Ectodermal cell (in vitro differentiated cells): ENCODE measurements at regions not wholly inside any gene's neighbourhood (a gene's known extent, or its start where the extent isn't known, plus 50 kb on each side); places are given as distances from the start of the nearest gene placed in this dataset.
"Not testable (repeated sequence)": the region's sequence is repeated elsewhere in the genome, so short reads cannot be mapped to it uniquely, and the experiment has no call there.

ENCODE experiments used
- H3K27ac ChIP-seq: 2 replicates; pipeline ENCODE4 v1.7.0; 2013; ENCODE audit warnings: mild to moderate bottlenecking, low read depth, low read length; ENCODE audit not compliant: insufficient read depth, poor library complexity, severe bottlenecking
- H3K27me3 ChIP-seq: 2 replicates; pipeline ENCODE4 v1.7.0; 2013; ENCODE audit warnings: mild to moderate bottlenecking, low read length; ENCODE audit not compliant: insufficient read depth, control insufficient read depth, poor library complexity, severe bottlenecking
- H3K36me3 ChIP-seq: one replicate; pipeline ENCODE4 v1.7.0; 2013; ENCODE audit warnings: low read length; ENCODE audit not compliant: control insufficient read depth, insufficient read depth
- H3K4me1 ChIP-seq: one replicate; pipeline ENCODE4 v1.7.0; 2013; ENCODE audit warnings: low read length; ENCODE audit not compliant: control insufficient read depth, insufficient read depth
- H3K4me3 ChIP-seq: 2 replicates; pipeline ENCODE4 v1.7.0; 2013; ENCODE audit warnings: low read depth, low read length, control low read depth; ENCODE audit not compliant: insufficient read depth
- H3K9me3 ChIP-seq: 2 replicates; pipeline ENCODE4 v1.7.0; 2013; ENCODE audit warnings: mild to moderate bottlenecking, low read length, moderate library complexity; ENCODE audit not compliant: control insufficient read depth
- WGBS, 2 experiments: methylation state at CpG; one replicate each; pipeline ENCODE4 v1.1.7; 2013; ENCODE audit warnings: missing lambda C conversion rate in 2 of 2; 5-methylcytosine and 5-hydroxymethylcytosine counted together

GRCh38 chr2:242057379-242058040 is 188.0 kb downstream of the RTP5 start:
- peaks cover 24% of the 10 kb centered on the region for H3K27me3 ChIP-seq
- H3K4me1 ChIP-seq: no peaks in the 10 kb centered on the region
- WGBS, 2 experiments: 92 to 94% methylated on average over 19 of the region's 19 CpGs
- H3K36me3 ChIP-seq: no peaks in the 10 kb centered on the region
- H3K4me3 ChIP-seq: no peak overlapping the region
- no peaks in the 10 kb centered on the region for H3K9me3 ChIP-seq
- H3K27ac ChIP-seq: no peak overlapping the region

- H3K27me3 ChIP-seq: peaks cover 17% of the 10 kb centered on the region
- H3K36me3 ChIP-seq: no peaks in the 10 kb centered on the region
- 89 to 90% methylated on average over 11 of the region's 11 CpGs for WGBS, 2 experiments
- no peak overlapping the region for H3K27ac ChIP-seq
- H3K9me3 ChIP-seq: no peaks in the 10 kb centered on the region
- H3K4me1 ChIP-seq: no peaks in the 10 kb centered on the region
- no peak overlapping the region for H3K4me3 ChIP-seq
Measured at GRCh38 chr2:242058116-242058680, 188.7 kb downstream of the RTP5 start.

- Histone ChIP-seq H3K27ac (no peak overlapping the region), H3K36me3 (no peaks in the 10 kb centered on the region), H3K4me3 (no peak overlapping the region), H3K4me1 (no peaks in the 10 kb centered on the region), H3K27me3 (peaks cover 7% of the 10 kb centered on the region), H3K9me3 (no peaks in the 10 kb centered on the region)
- 95 to 96% methylated on average over 7 of the region's 7 CpGs for WGBS, 2 experiments
Measured at GRCh38 chr2:242059566-242059965, 190.0 kb downstream of the RTP5 start.

- no peaks in the 10 kb centered on the region for H3K4me1 ChIP-seq
- no peak overlapping the region for H3K4me3 ChIP-seq
- no peaks in the 10 kb centered on the region for H3K9me3 ChIP-seq
- no peaks in the 10 kb centered on the region for H3K36me3 ChIP-seq
- WGBS, 2 experiments: 86 to 91% methylated on average over 4 of the region's 4 CpGs
- no peak overlapping the region for H3K27ac ChIP-seq
- no peaks in the 10 kb centered on the region for H3K27me3 ChIP-seq
Measured at GRCh38 chr2:242060212-242060835, 190.8 kb downstream of the RTP5 start.

GRCh38 chr2:242061930-242062329 is 192.4 kb downstream of the RTP5 start:
- not testable (repeated sequence) for H3K36me3 ChIP-seq, H3K27ac ChIP-seq, H3K4me1 ChIP-seq, H3K27me3 ChIP-seq, H3K4me3 ChIP-seq, H3K9me3 ChIP-seq
- WGBS, 2 experiments: 92 to 93% methylated on average over 17 of the region's 17 CpGs

GRCh38 chr2:242063436-242063835 is 193.9 kb downstream of the RTP5 start:
- Histone ChIP-seq H3K4me1 (no peaks in the 10 kb centered on the region), H3K27me3 (no peaks in the 10 kb centered on the region), H3K4me3 (no peak overlapping the region), H3K9me3 (no peaks in the 10 kb centered on the region), H3K27ac (no peak overlapping the region), H3K36me3 (no peaks in the 10 kb centered on the region)
- 8 to 25% methylated on average over 2 of the region's 2 CpGs for WGBS, 2 experiments

- Histone ChIP-seq H3K4me1 (no peaks in the 10 kb centered on the region), H3K4me3 (no peak overlapping the region), H3K27me3 (no peaks in the 10 kb centered on the region), H3K36me3 (no peaks in the 10 kb centered on the region), H3K27ac (no peak overlapping the region), H3K9me3 (no peaks in the 10 kb centered on the region)
- 34 to 39% methylated on average over 7 of the region's 7 CpGs for WGBS, 2 experiments
Measured at GRCh38 chr2:242063850-242064249, 194.3 kb downstream of the RTP5 start.

- H3K4me1 ChIP-seq: no peaks in the 10 kb centered on the region
- no peaks in the 10 kb centered on the region for H3K9me3 ChIP-seq
- H3K36me3 ChIP-seq: no peaks in the 10 kb centered on the region
- H3K4me3 ChIP-seq: no peak overlapping the region
- WGBS, 2 experiments: 86 to 89% methylated on average over 19 of the region's 19 CpGs
- no peaks in the 10 kb centered on the region for H3K27me3 ChIP-seq
- no peak overlapping the region for H3K27ac ChIP-seq
Measured at GRCh38 chr2:242064364-242065250, 195.1 kb downstream of the RTP5 start.

GRCh38 chr2:242065426-242065825 is 195.9 kb downstream of the RTP5 start:
- Histone ChIP-seq H3K4me1 (no peaks in the 10 kb centered on the region), H3K27me3 (no peaks in the 10 kb centered on the region), H3K27ac (no peak overlapping the region), H3K4me3 (no peak overlapping the region), H3K9me3 (no peaks in the 10 kb centered on the region), H3K36me3 (no peaks in the 10 kb centered on the region)
- 88 to 93% methylated on average over 11 of the region's 11 CpGs for whole genome bisulfite sequencing, 2 experiments

GRCh38 chr2:242069018-242069417 is 199.5 kb downstream of the RTP5 start:
- Histone ChIP-seq H3K27me3 (no peaks in the 10 kb centered on the region), H3K27ac (no peak overlapping the region), H3K4me1 (no peaks in the 10 kb centered on the region), H3K36me3 (no peaks in the 10 kb centered on the region), H3K4me3 (no peak overlapping the region), H3K9me3 (no peaks in the 10 kb centered on the region)
- WGBS, 2 experiments: 92% methylated on average over 7 of the region's 7 CpGs
